ENCODE measurements at regions not wholly inside any gene's neighbourhood (a gene's known extent, or its start where the extent isn't known, plus 50 kb on each side); places are given as distances from the start of the nearest gene placed in this dataset.

- TF ChIP-seq POLR2AphosphoS5 (IDR thresholded peaks at IDR 0.05; ENCODE audit: low read depth, low read length) (no peak), TAF1 (IDR thresholded peaks at IDR 0.05; ENCODE audit: borderline replicate concordance, low read depth, low read length) (no peak)
Observed at GRCh38 chr9:93818827-93819472, 136.2 kb downstream of the BARX1 start.
